Smooth muscle cell (in vitro differentiated cells): ENCODE measurements at regions not wholly inside any gene's neighbourhood (a gene's known extent, or its start where the extent isn't known, plus 50 kb on each side); places are given as distances from the start of the nearest gene placed in this dataset.

Source experiments
- DNase-seq: peaks from one replicate; lab custom pipeline; 2025; ENCODE audit not compliant: unreplicated experiment; lab: John Stamatoyannopoulos, UW
- H2AFZ ChIP-seq: fragments of 200-600 bp; sonication (generic); 2 replicates; pipeline ENCODE4 v1.6.0; 2016; ENCODE audit warnings: antibody characterized with exemption, low read depth, mild to moderate bottlenecking
- H3F3A ChIP-seq: fragments of 200-600 bp; sonication (generic); 2 replicates; pipeline ENCODE4 v1.6.0; 2017; ENCODE audit warnings: antibody characterized with exemption, low read depth
- H3K27ac ChIP-seq: fragments of 200-600 bp; sonication (generic); 2 replicates; pipeline ENCODE4 v1.5.1; 2016; ENCODE audit warnings: low read depth, mild to moderate bottlenecking
- H3K27me3 ChIP-seq: fragments of 200-600 bp; sonication (generic); 2 replicates; pipeline ENCODE4 v1.6.1; 2016; ENCODE audit warnings: low read depth, mild to moderate bottlenecking
- H3K36me3 ChIP-seq: fragments of 200-600 bp; sonication (generic); 2 replicates; pipeline ENCODE4 v1.5.1; 2016; ENCODE audit warnings: low read depth
- H3K4me1 ChIP-seq: fragments of 200-600 bp; sonication (generic); 2 replicates; pipeline ENCODE4 v1.5.1; 2016; ENCODE audit warnings: low read depth
- H3K4me2 ChIP-seq: fragments of 200-600 bp; sonication (generic); 2 replicates; pipeline ENCODE4 v1.6.0; 2016; ENCODE audit warnings: mild to moderate bottlenecking
- H3K4me3 ChIP-seq: fragments of 200-600 bp; sonication (generic); 2 replicates; pipeline ENCODE4 v1.5.1; 2016; ENCODE audit warnings: mild to moderate bottlenecking
- H3K79me2 ChIP-seq: fragments of 200-600 bp; sonication (generic); 2 replicates; pipeline ENCODE4 v1.6.0; 2016; ENCODE audit warnings: low read depth, mild to moderate bottlenecking
- H3K9ac ChIP-seq: fragments of 200-600 bp; sonication (generic); 2 replicates; pipeline ENCODE4 v1.6.0; 2016; ENCODE audit warnings: low read depth
- H3K9me3 ChIP-seq: fragments of 200-600 bp; sonication (generic); replicated peaks from 2 replicates; pipeline ENCODE4 v1.5.1; 2016; ENCODE audit warnings: low read depth
- H4K20me1 ChIP-seq: fragments of 200-600 bp; sonication (generic); 2 replicates; pipeline ENCODE4 v1.6.0; 2016; ENCODE audit warnings: low read depth
- CTCF ChIP-seq: fragments of 200-600 bp; sonication (generic); IDR thresholded peaks from 2 replicates; pipeline ENCODE4 v1.5.1; 2017; ENCODE audit warnings: borderline replicate concordance, mild to moderate bottlenecking, antibody characterized with exemption; ENCODE audit not compliant: insufficient read depth, poor library complexity, severe bottlenecking
- WGBS: methylation state at CpG from one replicate; pipeline ENCODE4 v1.1.7; 2016; ENCODE audit warnings: low lambda C conversion rate; 5-methylcytosine and 5-hydroxymethylcytosine counted together

GRCh38 chr16:65731833-65732232, 610.0 kb upstream of the CDH11 start:
- no peak overlapping the region for H3K9ac ChIP-seq

GRCh38 chr16:65728652-65729051, 606.8 kb upstream of the CDH11 start:
- no peak for TF ChIP-seq CTCF
- Histone ChIP-seq H3K36me3 (no peaks in the 10 kb centered on the region), H3K27me3 (no peaks in the 10 kb centered on the region), H3K9me3 (no peaks in the 10 kb centered on the region), H3K27ac (no peak overlapping the region), H3K4me2 (no peak overlapping the region), H4K20me1 (no peaks in the 10 kb centered on the region), H2AFZ (no peak overlapping the region), H3K79me2 (no peaks in the 10 kb centered on the region), H3K9ac (no peak overlapping the region), H3K4me3 (no peak overlapping the region), H3K4me1 (peaks cover 14% of the 10 kb centered on the region), H3F3A (no peaks in the 10 kb centered on the region)
- 83% methylated on average over 2 of the region's 2 CpGs for WGBS
- no peak for DNase-seq

More at GRCh38 chr16:65731833-65732232, 610.0 kb upstream of the CDH11 start:
- H3K4me3 ChIP-seq = no peak overlapping the region
- no peaks in the 10 kb centered on the region for H4K20me1 ChIP-seq
- DNase-seq = no peak
- no peaks in the 10 kb centered on the region for H3F3A ChIP-seq
- H3K4me1 ChIP-seq = peaks cover 14% of the 10 kb centered on the region
- H3K36me3 ChIP-seq = no peaks in the 10 kb centered on the region
- H2AFZ ChIP-seq = no peak overlapping the region
- no peaks in the 10 kb centered on the region for H3K79me2 ChIP-seq
- no peaks in the 10 kb centered on the region for H3K9me3 ChIP-seq
- no peaks in the 10 kb centered on the region for H3K27me3 ChIP-seq
- TF ChIP-seq CTCF = no peak
- H3K4me2 ChIP-seq = no peak overlapping the region
- H3K27ac ChIP-seq = no peak overlapping the region

- Histone ChIP-seq H3K79me2 (no peaks in the 10 kb centered on the region), H3K4me1 (peaks cover 14% of the 10 kb centered on the region), H3K4me3 (no peak overlapping the region), H3F3A (no peaks in the 10 kb centered on the region), H3K36me3 (no peaks in the 10 kb centered on the region), H3K4me2 (peak overlapping the region; percentile 25), H3K9me3 (no peaks in the 10 kb centered on the region), H4K20me1 (no peaks in the 10 kb centered on the region), H2AFZ (peak overlapping the region; percentile 87), H3K9ac (no peak overlapping the region), H3K27me3 (no peaks in the 10 kb centered on the region), H3K27ac (no peak overlapping the region)
- TF ChIP-seq CTCF = no peak
- WGBS = 37% methylated on average over 3 of the region's 3 CpGs
- DNase-seq = no peak
These were observed 606.3 kb upstream of the CDH11 start for GRCh38 chr16:65728167-65728566.

- H3F3A ChIP-seq = no peaks in the 10 kb centered on the region
- H3K4me1 ChIP-seq = peaks cover 14% of the 10 kb centered on the region
- H3K4me3 ChIP-seq = no peak overlapping the region
- H3K9ac ChIP-seq = no peak overlapping the region
- H3K4me2 ChIP-seq = peak overlapping the region; percentile 25
- no peak overlapping the region for H3K27ac ChIP-seq
- no peak for TF ChIP-seq CTCF
- H3K36me3 ChIP-seq = no peaks in the 10 kb centered on the region
- H3K79me2 ChIP-seq = no peaks in the 10 kb centered on the region
- no peaks in the 10 kb centered on the region for H4K20me1 ChIP-seq
- H2AFZ ChIP-seq = peak overlapping the region; percentile 87
- no peaks in the 10 kb centered on the region for H3K9me3 ChIP-seq
- no peak for DNase-seq
- WGBS = 67% methylated on average over 8 of the region's 8 CpGs
- H3K27me3 ChIP-seq = no peaks in the 10 kb centered on the region
These were observed 605.8 kb upstream of the CDH11 start for GRCh38 chr16:65727534-65728137.
